Vagina (tissue), 2 donors: ENCODE measurements at regions not wholly inside any gene's neighbourhood (a gene's known extent, or its start where the extent isn't known, plus 50 kb on each side); places are given as distances from the start of the nearest gene placed in this dataset.

ENCODE experiments used
- POLR2A ChIP-seq, 2 donors: fragments of 450-650 bp; IDR thresholded peaks; one replicate each; pipeline ENCODE4 v1.6.1; 2017; ENCODE audit warnings: antibody characterized with exemption in 2 of 2, mild to moderate bottlenecking in 2 of 2, moderate library complexity in 2 of 2
- POLR2AphosphoS5 ChIP-seq, 2 donors: sonication (generic); formaldehyde crosslinking; IDR thresholded peaks; one replicate each; pipeline ENCODE4 v1.9.0; 2017; ENCODE audit warnings: antibody characterized with exemption in 2 of 2, mild to moderate bottlenecking in 2 of 2, low read depth in 1 of 2; ENCODE audit not compliant: insufficient read depth in 1 of 2
- TF ChIP-seq, protein P1 (sequence below), 3 experiments: fragments of 450-650 bp in 2 of 3; fragments of 200-600 bp in 1 of 3; sonication (generic) in 1 of 3; IDR thresholded peaks; one replicate each; pipeline ENCODE4 v1.5.1; 2017 to 2019; ENCODE audit warnings: antibody characterized with exemption in 3 of 3, mild to moderate bottlenecking in 2 of 3, moderate library complexity in 2 of 3

DNA sequence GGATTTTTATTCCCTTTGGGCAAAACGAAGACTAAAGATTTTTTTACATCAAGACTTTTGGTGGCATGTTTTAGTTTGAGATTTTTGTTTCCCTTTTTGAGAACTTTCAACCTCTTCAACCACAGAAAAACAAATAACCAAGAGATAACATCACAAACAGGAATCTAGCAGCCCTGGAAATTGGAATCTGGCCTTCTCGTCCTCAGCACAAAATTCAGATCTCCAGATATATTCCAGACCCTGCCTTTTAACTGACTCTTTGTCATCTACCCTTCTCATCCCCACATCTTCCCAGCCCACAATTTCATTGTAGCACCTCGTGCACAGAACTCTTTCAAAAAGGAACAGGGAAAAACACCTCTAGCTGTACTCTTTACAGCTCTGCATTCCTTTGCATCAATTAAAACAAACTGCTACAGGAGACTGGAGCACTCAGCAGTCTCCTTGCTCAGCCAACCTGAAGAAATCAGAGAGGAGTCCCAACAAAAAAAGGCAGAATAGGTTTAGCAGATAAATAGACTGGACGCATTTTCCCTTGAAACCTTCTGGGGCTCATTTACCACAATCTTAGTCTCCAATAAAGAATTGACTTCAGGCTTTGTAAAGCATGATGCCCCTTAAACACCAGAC, 251.0 kb downstream of the TTLL7 start:
- TF ChIP-seq, protein P1, sequence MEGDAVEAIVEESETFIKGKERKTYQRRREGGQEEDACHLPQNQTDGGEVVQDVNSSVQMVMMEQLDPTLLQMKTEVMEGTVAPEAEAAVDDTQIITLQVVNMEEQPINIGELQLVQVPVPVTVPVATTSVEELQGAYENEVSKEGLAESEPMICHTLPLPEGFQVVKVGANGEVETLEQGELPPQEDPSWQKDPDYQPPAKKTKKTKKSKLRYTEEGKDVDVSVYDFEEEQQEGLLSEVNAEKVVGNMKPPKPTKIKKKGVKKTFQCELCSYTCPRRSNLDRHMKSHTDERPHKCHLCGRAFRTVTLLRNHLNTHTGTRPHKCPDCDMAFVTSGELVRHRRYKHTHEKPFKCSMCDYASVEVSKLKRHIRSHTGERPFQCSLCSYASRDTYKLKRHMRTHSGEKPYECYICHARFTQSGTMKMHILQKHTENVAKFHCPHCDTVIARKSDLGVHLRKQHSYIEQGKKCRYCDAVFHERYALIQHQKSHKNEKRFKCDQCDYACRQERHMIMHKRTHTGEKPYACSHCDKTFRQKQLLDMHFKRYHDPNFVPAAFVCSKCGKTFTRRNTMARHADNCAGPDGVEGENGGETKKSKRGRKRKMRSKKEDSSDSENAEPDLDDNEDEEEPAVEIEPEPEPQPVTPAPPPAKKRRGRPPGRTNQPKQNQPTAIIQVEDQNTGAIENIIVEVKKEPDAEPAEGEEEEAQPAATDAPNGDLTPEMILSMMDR (IDR thresholded peaks at IDR 0.05): no peak
- TF ChIP-seq POLR2A (IDR thresholded peaks at IDR 0.05) (no peak), POLR2AphosphoS5 (IDR thresholded peaks at IDR 0.05; ENCODE audit: insufficient read depth in 1 of 2, low read depth in 1 of 2) (no peak)
